ENCODE measurements at regions not wholly inside any gene's neighbourhood (a gene's known extent, or its start where the extent isn't known, plus 50 kb on each side); places are given as distances from the start of the nearest gene placed in this dataset.

- TF ChIP-seq POLR2A (IDR thresholded peaks at IDR 0.05) (no peak), CTCF (IDR thresholded peaks at IDR 0.05) (no peak)
- Histone ChIP-seq H3K4me1 (no peaks in the 10 kb centered on the region), H3K4me3 (no peak overlapping the region), H3K27ac (no peak overlapping the region), H3K36me3 (no peaks in the 10 kb centered on the region), H3K27me3 (no peaks in the 10 kb centered on the region), H3K9me3 (no peaks in the 10 kb centered on the region)
- whole genome bisulfite sequencing, 2 donors, result 35 to 63% methylated on average over 1 of the region's 1 CpG
- DNase-seq, result no peak
- intact Hi-C loops (cut with DNase I), result no loop called here
These were observed 55.9 kb upstream of the SOX13 start for GRCh38 chr1:204017032-204017431.

GRCh38 chr1:204018460-204018859 lies 54.5 kb upstream of the SOX13 start:
- no peak overlapping the region for H3K4me3 ChIP-seq
- H3K27me3 ChIP-seq, result no peaks in the 10 kb centered on the region
- no peaks in the 10 kb centered on the region for H3K36me3 ChIP-seq
- no peaks in the 10 kb centered on the region for H3K4me1 ChIP-seq
- WGBS, 2 donors, result 51 to 58% methylated on average over 2 of the region's 2 CpGs
- TF ChIP-seq CTCF (IDR thresholded peaks at IDR 0.05), result no peak
- no peak for TF ChIP-seq POLR2A (IDR thresholded peaks at IDR 0.05)
- intact Hi-C loops (cut with DNase I), result no loop called here
- H3K9me3 ChIP-seq, result no peaks in the 10 kb centered on the region
- DNase-seq, result no peak
- no peak overlapping the region for H3K27ac ChIP-seq

Measured in esophagus squamous epithelium (tissue), 5 donors.